ENCODE measurements at regions not wholly inside any gene's neighbourhood (a gene's known extent, or its start where the extent isn't known, plus 50 kb on each side); places are given as distances from the start of the nearest gene placed in this dataset.

- TF ChIP-seq, protein P1, sequence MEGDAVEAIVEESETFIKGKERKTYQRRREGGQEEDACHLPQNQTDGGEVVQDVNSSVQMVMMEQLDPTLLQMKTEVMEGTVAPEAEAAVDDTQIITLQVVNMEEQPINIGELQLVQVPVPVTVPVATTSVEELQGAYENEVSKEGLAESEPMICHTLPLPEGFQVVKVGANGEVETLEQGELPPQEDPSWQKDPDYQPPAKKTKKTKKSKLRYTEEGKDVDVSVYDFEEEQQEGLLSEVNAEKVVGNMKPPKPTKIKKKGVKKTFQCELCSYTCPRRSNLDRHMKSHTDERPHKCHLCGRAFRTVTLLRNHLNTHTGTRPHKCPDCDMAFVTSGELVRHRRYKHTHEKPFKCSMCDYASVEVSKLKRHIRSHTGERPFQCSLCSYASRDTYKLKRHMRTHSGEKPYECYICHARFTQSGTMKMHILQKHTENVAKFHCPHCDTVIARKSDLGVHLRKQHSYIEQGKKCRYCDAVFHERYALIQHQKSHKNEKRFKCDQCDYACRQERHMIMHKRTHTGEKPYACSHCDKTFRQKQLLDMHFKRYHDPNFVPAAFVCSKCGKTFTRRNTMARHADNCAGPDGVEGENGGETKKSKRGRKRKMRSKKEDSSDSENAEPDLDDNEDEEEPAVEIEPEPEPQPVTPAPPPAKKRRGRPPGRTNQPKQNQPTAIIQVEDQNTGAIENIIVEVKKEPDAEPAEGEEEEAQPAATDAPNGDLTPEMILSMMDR (IDR thresholded peaks at IDR 0.05): no peak
- TF ChIP-seq POLR2A (IDR thresholded peaks at IDR 0.05; ENCODE audit: low read depth) (no peak), EP300 (IDR thresholded peaks at IDR 0.05) (no peak)
These were observed 558.2 kb upstream of the GNPDA2 start for GRCh38 chr4:45284400-45285085.
